ENCODE measurements at regions not wholly inside any gene's neighbourhood (a gene's known extent, or its start where the extent isn't known, plus 50 kb on each side); places are given as distances from the start of the nearest gene placed in this dataset.
"Not testable (repeated sequence)": the region's sequence is repeated elsewhere in the genome, so short reads cannot be mapped to it uniquely, and the experiment has no call there.

GRCh38 chr13:55745828-55746227 lies 1394.9 kb upstream of the PRR20A start:
- DNase-seq = no peak

- DNase-seq = no peak
These were observed 1378.7 kb upstream of the PRR20A start for GRCh38 chr13:55761986-55762385.

- DNase-seq = no peak
These were observed 1363.1 kb upstream of the PRR20A start for GRCh38 chr13:55777612-55778011.

GRCh38 chr13:55783841-55784240 lies 1356.9 kb upstream of the PRR20A start:
- no peak for DNase-seq

GRCh38 chr13:55788548-55788947 lies 1352.2 kb upstream of the PRR20A start:
- DNase-seq = no peak

- DNase-seq = no peak
These were observed 1348.0 kb upstream of the PRR20A start for GRCh38 chr13:55792544-55793193.

GRCh38 chr13:55815458-55816033 lies 1325.2 kb upstream of the PRR20A start:
- DNase-seq = no peak

- no peak for DNase-seq
These were observed 1323.6 kb upstream of the PRR20A start for GRCh38 chr13:55816976-55817601.

- DNase-seq = no peak
These were observed 1319.9 kb upstream of the PRR20A start for GRCh38 chr13:55820817-55821216.

- no peak for DNase-seq
These were observed 1271.1 kb upstream of the PRR20A start for GRCh38 chr13:55869648-55870047.

- DNase-seq = no peak
These were observed 1253.2 kb upstream of the PRR20A start for GRCh38 chr13:55887561-55887960.

- no peak for DNase-seq
These were observed 1247.2 kb upstream of the PRR20A start for GRCh38 chr13:55893540-55893939.

- DNase-seq = no peak
These were observed 1203.5 kb upstream of the PRR20A start for GRCh38 chr13:55937180-55937579.

- DNase-seq = no peak
These were observed 1192.5 kb upstream of the PRR20A start for GRCh38 chr13:55948175-55948574.

- DNase-seq = no peak
These were observed 1176.8 kb upstream of the PRR20A start for GRCh38 chr13:55963934-55964333.

- DNase-seq = no peak
These were observed 1173.7 kb upstream of the PRR20A start for GRCh38 chr13:55967055-55967454.

- DNase-seq = no peak
These were observed 1163.3 kb upstream of the PRR20A start for GRCh38 chr13:55977436-55977835.

GRCh38 chr13:55981381-55981780 lies 1159.3 kb upstream of the PRR20A start:
- no peak for DNase-seq

GRCh38 chr13:55984026-55984425 lies 1156.7 kb upstream of the PRR20A start:
- not testable (repeated sequence) for DNase-seq

- DNase-seq = no peak
These were observed 1150.1 kb upstream of the PRR20A start for GRCh38 chr13:55990631-55991030.

GRCh38 chr13:55991666-55992065 lies 1149.1 kb upstream of the PRR20A start:
- no peak for DNase-seq

- no peak for DNase-seq
These were observed 1148.6 kb upstream of the PRR20A start for GRCh38 chr13:55992145-55992544.

GRCh38 chr13:55999709-56000108 lies 1141.0 kb upstream of the PRR20A start:
- no peak for DNase-seq

- DNase-seq = no peak
These were observed 1131.3 kb upstream of the PRR20A start for GRCh38 chr13:56009418-56009817.

All from fibroblast of skin of scalp (primary cell).